ENCODE measurements at regions not wholly inside any gene's neighbourhood (a gene's known extent, or its start where the extent isn't known, plus 50 kb on each side); places are given as distances from the start of the nearest gene placed in this dataset.

DNA sequence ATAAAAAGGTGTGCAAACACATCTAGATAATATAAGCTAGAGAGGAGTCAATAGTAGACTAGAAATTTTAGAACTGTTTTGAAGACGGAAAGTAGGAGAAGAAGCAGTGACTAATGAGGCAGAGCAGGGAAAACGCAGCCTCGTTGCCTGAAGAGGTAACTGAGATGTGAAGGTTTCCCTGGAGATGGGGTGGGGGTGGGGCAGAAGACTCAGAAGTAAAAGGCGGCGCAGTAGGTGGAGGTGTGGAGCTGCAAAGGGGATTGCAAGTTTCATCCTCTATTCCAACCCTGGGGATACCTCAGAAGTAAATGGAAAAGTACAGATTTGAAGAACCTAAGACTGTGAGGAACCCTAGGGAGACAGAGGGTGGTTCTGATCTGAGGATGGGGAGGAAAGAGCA is 109.5 kb downstream of the TMPRSS5 start:
- no peak overlapping the region for H4K5ac ChIP-seq (ENCODE audit: low read depth, low read length)
- no peak overlapping the region for H2BK20ac ChIP-seq (ENCODE audit: low read depth, low read length)
- no peak overlapping the region for H3K4me3 ChIP-seq (ENCODE audit: insufficient read depth, low read depth, low read length)
- H3K18ac ChIP-seq (ENCODE audit: low read depth, low read length) = no peak overlapping the region
- no CpG with 5 or more reads among the region's 5 CpGs for WGBS, 2 experiments (ENCODE audit: extremely low coverage in 2 of 2, insufficient read length in 1 of 2)
- peaks cover 3% of the 10 kb centered on the region; the same call in 1 of the 2 replicates for H3K9me3 ChIP-seq (ENCODE audit: control insufficient read depth, insufficient read depth, low read length)
- H2BK15ac ChIP-seq (ENCODE audit: low read depth, low read length) = no peak overlapping the region
- dilution Hi-C loops (cut with HindIII; ENCODE audit: low sequenced_read_pairs, unreplicated experiment) = no loop called here
- H3K4ac ChIP-seq (ENCODE audit: low read depth, low read length) = no peak overlapping the region
- no peak overlapping the region for H2BK5ac ChIP-seq (ENCODE audit: low read depth, low read length, poor library complexity, severe bottlenecking)
- ChIA-PET POLR2A (ENCODE audit: unreplicated experiment) (no interaction called here), CTCF (no interaction called here)
- no peak for DNase-seq
- H3K14ac ChIP-seq (replicated peaks; ENCODE audit: low read depth, low read length) = no peak overlapping the region
- H4K91ac ChIP-seq (ENCODE audit: insufficient read depth, low read depth, low read length) = no peak overlapping the region
- no peaks in the 10 kb centered on the region for H3K36me3 ChIP-seq (ENCODE audit: control insufficient read depth, insufficient read depth, low read length)
- H3K23ac ChIP-seq (ENCODE audit: low read depth, low read length) = no peak overlapping the region
- H3K9me1 ChIP-seq (ENCODE audit: insufficient read depth, low read length) = no peaks in the 10 kb centered on the region
- no peak overlapping the region for H2BK120ac ChIP-seq (ENCODE audit: low read depth, low read length)
- no TSS peak for BruUV-seq (replicated peaks)
- no peaks in the 10 kb centered on the region; the same call in 1 of the 2 replicates for H3K27me3 ChIP-seq (ENCODE audit: control insufficient read depth, insufficient read depth, low read length)
- H3K4me1 ChIP-seq (ENCODE audit: control insufficient read depth, insufficient read depth, low read length) = no peaks in the 10 kb centered on the region
- H2AFZ ChIP-seq (replicated peaks; ENCODE audit: low read length, poor library complexity) = no peak overlapping the region
- H3K9ac ChIP-seq (ENCODE audit: low read depth, low read length) = no peak overlapping the region
- intact Hi-C loops (cut with micrococcal nuclease) = no loop called here
- no peak for ATAC-seq (ENCODE audit: low read depth)
- H3K4me2 ChIP-seq (ENCODE audit: low read depth, low read length) = no peak overlapping the region
- in situ Hi-C loops (cut with MboI; ENCODE audit: low sequenced_read_pairs) = no loop called here
- H2AK9ac ChIP-seq (replicated peaks; ENCODE audit: low read depth, low read length, poor library complexity) = peak overlapping the region; percentile 28
- no peak overlapping the region for H3K56ac ChIP-seq (ENCODE audit: extremely low read depth, insufficient read depth, low read length)
- no peaks in the 10 kb centered on the region for H4K20me1 ChIP-seq (ENCODE audit: insufficient read depth, low read length)
- no peak overlapping the region for H3K27ac ChIP-seq (ENCODE audit: insufficient read depth, low read length)
- no peak for TF ChIP-seq CHD1 (IDR thresholded peaks at IDR 0.05; ENCODE audit: low read depth, low read length)
- no peak for TF ChIP-seq POLR2A (IDR thresholded peaks at IDR 0.05; ENCODE audit: low read depth, low read length)
- TF ChIP-seq, protein P1, sequence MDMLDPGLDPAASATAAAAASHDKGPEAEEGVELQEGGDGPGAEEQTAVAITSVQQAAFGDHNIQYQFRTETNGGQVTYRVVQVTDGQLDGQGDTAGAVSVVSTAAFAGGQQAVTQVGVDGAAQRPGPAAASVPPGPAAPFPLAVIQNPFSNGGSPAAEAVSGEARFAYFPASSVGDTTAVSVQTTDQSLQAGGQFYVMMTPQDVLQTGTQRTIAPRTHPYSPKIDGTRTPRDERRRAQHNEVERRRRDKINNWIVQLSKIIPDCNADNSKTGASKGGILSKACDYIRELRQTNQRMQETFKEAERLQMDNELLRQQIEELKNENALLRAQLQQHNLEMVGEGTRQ (IDR thresholded peaks at IDR 0.05; ENCODE audit: low read depth, low read length) = no peak
- TF ChIP-seq NFE2L2 (IDR thresholded peaks at IDR 0.05; ENCODE audit: low read depth, low read length) = no peak
- TF ChIP-seq, protein P2, sequence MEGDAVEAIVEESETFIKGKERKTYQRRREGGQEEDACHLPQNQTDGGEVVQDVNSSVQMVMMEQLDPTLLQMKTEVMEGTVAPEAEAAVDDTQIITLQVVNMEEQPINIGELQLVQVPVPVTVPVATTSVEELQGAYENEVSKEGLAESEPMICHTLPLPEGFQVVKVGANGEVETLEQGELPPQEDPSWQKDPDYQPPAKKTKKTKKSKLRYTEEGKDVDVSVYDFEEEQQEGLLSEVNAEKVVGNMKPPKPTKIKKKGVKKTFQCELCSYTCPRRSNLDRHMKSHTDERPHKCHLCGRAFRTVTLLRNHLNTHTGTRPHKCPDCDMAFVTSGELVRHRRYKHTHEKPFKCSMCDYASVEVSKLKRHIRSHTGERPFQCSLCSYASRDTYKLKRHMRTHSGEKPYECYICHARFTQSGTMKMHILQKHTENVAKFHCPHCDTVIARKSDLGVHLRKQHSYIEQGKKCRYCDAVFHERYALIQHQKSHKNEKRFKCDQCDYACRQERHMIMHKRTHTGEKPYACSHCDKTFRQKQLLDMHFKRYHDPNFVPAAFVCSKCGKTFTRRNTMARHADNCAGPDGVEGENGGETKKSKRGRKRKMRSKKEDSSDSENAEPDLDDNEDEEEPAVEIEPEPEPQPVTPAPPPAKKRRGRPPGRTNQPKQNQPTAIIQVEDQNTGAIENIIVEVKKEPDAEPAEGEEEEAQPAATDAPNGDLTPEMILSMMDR (conservative IDR thresholded peaks at IDR 0.05; ENCODE audit: low read depth, low read length) = no peak
- no peak for TF ChIP-seq RAD21 (IDR thresholded peaks at IDR 0.05; ENCODE audit: low read length)
- TF ChIP-seq FOS (IDR thresholded peaks at IDR 0.05; ENCODE audit: low read depth, low read length) = no peak
- no peak overlapping the region for H2AK5ac ChIP-seq (ENCODE audit: low read depth, low read length)
- no peaks in the 10 kb centered on the region for H3K79me1 ChIP-seq (ENCODE audit: low read depth in 1 of 2, low read length in 2 of 2)
- no peak overlapping the region for H4K8ac ChIP-seq (ENCODE audit: low read depth in 2 of 2, low read length in 2 of 2)

Measured in IMR-90 (cell line).